Activated naive CD8-positive, alpha-beta T cell treated with anti-CD3 and anti-CD28 coated beads for 36 hours (primary cell): ENCODE measurements at regions not wholly inside any gene's neighbourhood (a gene's known extent, or its start where the extent isn't known, plus 50 kb on each side); places are given as distances from the start of the nearest gene placed in this dataset.

ENCODE experiments used
- DNase-seq: peaks from one replicate; pipeline ENCODE4 v3.0.0; 2021
- H3K27ac Mint-ChIP-seq: one replicate; pipeline ENCODE4 v1.8.0; 2022; ENCODE audit warnings: mild to moderate bottlenecking, moderate library complexity, mixed read lengths
- H3K27me3 Mint-ChIP-seq: one replicate; pipeline ENCODE4 v1.8.0; 2022; ENCODE audit warnings: mild to moderate bottlenecking, mixed read lengths
- H3K36me3 Mint-ChIP-seq: one replicate; pipeline ENCODE4 v1.8.0; 2021; ENCODE audit warnings: mild to moderate bottlenecking, mixed read lengths
- H3K4me1 Mint-ChIP-seq: one replicate; pipeline ENCODE4 v1.8.0; 2021; ENCODE audit warnings: mixed read lengths
- H3K4me3 Mint-ChIP-seq: one replicate; pipeline ENCODE4 v1.8.0; 2022; ENCODE audit warnings: mild to moderate bottlenecking, moderate library complexity, mixed read lengths
- H3K9me3 Mint-ChIP-seq: one replicate; pipeline ENCODE4 v1.8.0; 2022; ENCODE audit warnings: mixed read lengths

GRCh38 chr14:61638595-61639387 is 56.5 kb upstream of the HIF1A start:
- no peak overlapping the region for H3K27ac Mint-ChIP-seq
- H3K36me3 Mint-ChIP-seq, result peaks cover 5% of the 10 kb centered on the region
- H3K27me3 Mint-ChIP-seq, result no peaks in the 10 kb centered on the region
- H3K9me3 Mint-ChIP-seq, result peaks cover 1% of the 10 kb centered on the region
- H3K4me1 Mint-ChIP-seq, result peaks cover 27% of the 10 kb centered on the region
- H3K4me3 Mint-ChIP-seq, result no peak overlapping the region
- DNase-seq, result no peak

- no peak overlapping the region for H3K4me3 Mint-ChIP-seq
- peaks cover 3% of the 10 kb centered on the region for H3K36me3 Mint-ChIP-seq
- no peaks in the 10 kb centered on the region for H3K27me3 Mint-ChIP-seq
- DNase-seq, result no peak
- H3K27ac Mint-ChIP-seq, result no peak overlapping the region
- H3K9me3 Mint-ChIP-seq, result peaks cover 1% of the 10 kb centered on the region
- peaks cover 33% of the 10 kb centered on the region for H3K4me1 Mint-ChIP-seq
Observed at GRCh38 chr14:61640158-61641136, 54.9 kb upstream of the HIF1A start.

GRCh38 chr14:61641914-61642613 is 53.2 kb upstream of the HIF1A start:
- Mint-ChIP-seq H3K4me3 (no peak overlapping the region), H3K9me3 (no peaks in the 10 kb centered on the region), H3K4me1 (peaks cover 18% of the 10 kb centered on the region), H3K36me3 (peaks cover 3% of the 10 kb centered on the region), H3K27me3 (no peaks in the 10 kb centered on the region), H3K27ac (no peak overlapping the region)
- DNase-seq, result no peak

GRCh38 chr14:61642614-61642982 is 52.7 kb upstream of the HIF1A start:
- Mint-ChIP-seq H3K27ac (no peak overlapping the region), H3K36me3 (no peaks in the 10 kb centered on the region), H3K4me3 (no peak overlapping the region), H3K9me3 (no peaks in the 10 kb centered on the region), H3K27me3 (no peaks in the 10 kb centered on the region), H3K4me1 (peaks cover 15% of the 10 kb centered on the region)
- no peak for DNase-seq

GRCh38 chr14:61643555-61643954 is 51.8 kb upstream of the HIF1A start:
- DNase-seq, result no peak
- H3K4me1 Mint-ChIP-seq, result peaks cover 14% of the 10 kb centered on the region
- H3K27ac Mint-ChIP-seq, result no peak overlapping the region
- no peaks in the 10 kb centered on the region for H3K9me3 Mint-ChIP-seq
- no peak overlapping the region for H3K4me3 Mint-ChIP-seq
- H3K36me3 Mint-ChIP-seq, result peaks cover 1% of the 10 kb centered on the region
- no peaks in the 10 kb centered on the region for H3K27me3 Mint-ChIP-seq

- Mint-ChIP-seq H3K27ac (no peak overlapping the region), H3K27me3 (no peaks in the 10 kb centered on the region), H3K4me1 (peaks cover 17% of the 10 kb centered on the region), H3K9me3 (no peaks in the 10 kb centered on the region), H3K4me3 (no peak overlapping the region), H3K36me3 (peaks cover 1% of the 10 kb centered on the region)
- no peak for DNase-seq
Observed at GRCh38 chr14:61644175-61644574, 51.1 kb upstream of the HIF1A start.

GRCh38 chr14:61644834-61645233 is 50.5 kb upstream of the HIF1A start:
- no peak overlapping the region for H3K27ac Mint-ChIP-seq
- H3K4me3 Mint-ChIP-seq, result no peak overlapping the region
- H3K27me3 Mint-ChIP-seq, result no peaks in the 10 kb centered on the region
- H3K4me1 Mint-ChIP-seq, result peaks cover 23% of the 10 kb centered on the region
- no peaks in the 10 kb centered on the region for H3K9me3 Mint-ChIP-seq
- peaks cover 1% of the 10 kb centered on the region for H3K36me3 Mint-ChIP-seq
- no peak for DNase-seq

- H3K27me3 Mint-ChIP-seq, result no peaks in the 10 kb centered on the region
- H3K4me3 Mint-ChIP-seq, result no peak overlapping the region
- H3K27ac Mint-ChIP-seq, result no peak overlapping the region
- DNase-seq, result no peak
- peaks cover 23% of the 10 kb centered on the region for H3K4me1 Mint-ChIP-seq
- peaks cover 1% of the 10 kb centered on the region for H3K36me3 Mint-ChIP-seq
- no peaks in the 10 kb centered on the region for H3K9me3 Mint-ChIP-seq
Observed at GRCh38 chr14:61645247-61645646, 50.1 kb upstream of the HIF1A start.
